ENCODE measurements at regions not wholly inside any gene's neighbourhood (a gene's known extent, or its start where the extent isn't known, plus 50 kb on each side); places are given as distances from the start of the nearest gene placed in this dataset.
"Not testable (repeated sequence)": the region's sequence is repeated elsewhere in the genome, so short reads cannot be mapped to it uniquely, and the experiment has no call there.

- CTCF ChIA-PET; H3K4me1 ChIP-seq (ENCODE audit: control insufficient read depth, extremely low read depth, insufficient read depth, low read length); H3K36me3 ChIP-seq (ENCODE audit: control insufficient read depth in 2 of 2, extremely low read depth in 1 of 2, insufficient read depth in 2 of 2, low read length in 2 of 2); POLR2A ChIA-PET; H3K9ac ChIP-seq (replicated peaks; ENCODE audit: extremely low read depth, insufficient read depth, low read length); H3K27ac ChIP-seq (ENCODE audit: insufficient read depth, low read depth, low read length); H3K27me3 ChIP-seq (ENCODE audit: control insufficient read depth in 2 of 2, insufficient read depth in 2 of 2, low read length in 2 of 2); BruUV-seq (replicated peaks); FAIRE-seq; intact Hi-C loops (cut with micrococcal nuclease); H4K20me1 ChIP-seq (replicated peaks; ENCODE audit: control insufficient read depth, extremely low read depth, insufficient read depth, low read length); H3K4me3 ChIP-seq (replicated peaks in 1 of 3; ENCODE audit: insufficient read depth in 1 of 3, low read depth in 1 of 3, low read length in 3 of 3); H2AFZ ChIP-seq (ENCODE audit: low read depth, low read length); dilution Hi-C loops (cut with MboI; ENCODE audit: extremely low pct_ligation_motif_present, low sequenced_read_pairs); DNase-seq (ENCODE audit: low read depth, low spot score); H3K9me3 ChIP-seq (replicated peaks; ENCODE audit: control insufficient read depth, insufficient read depth, low read length); H3K79me2 ChIP-seq (ENCODE audit: control insufficient read depth, insufficient read depth, low read length); H3K9me1 ChIP-seq (replicated peaks; ENCODE audit: control insufficient read depth, extremely low read depth, insufficient read depth, low read length); H3K4me2 ChIP-seq (ENCODE audit: insufficient read depth, low read length): not testable (repeated sequence)
Measured at GRCh38 chr2:131833367-131834202, 305.9 kb downstream of the CCDC74A start.

DNA sequence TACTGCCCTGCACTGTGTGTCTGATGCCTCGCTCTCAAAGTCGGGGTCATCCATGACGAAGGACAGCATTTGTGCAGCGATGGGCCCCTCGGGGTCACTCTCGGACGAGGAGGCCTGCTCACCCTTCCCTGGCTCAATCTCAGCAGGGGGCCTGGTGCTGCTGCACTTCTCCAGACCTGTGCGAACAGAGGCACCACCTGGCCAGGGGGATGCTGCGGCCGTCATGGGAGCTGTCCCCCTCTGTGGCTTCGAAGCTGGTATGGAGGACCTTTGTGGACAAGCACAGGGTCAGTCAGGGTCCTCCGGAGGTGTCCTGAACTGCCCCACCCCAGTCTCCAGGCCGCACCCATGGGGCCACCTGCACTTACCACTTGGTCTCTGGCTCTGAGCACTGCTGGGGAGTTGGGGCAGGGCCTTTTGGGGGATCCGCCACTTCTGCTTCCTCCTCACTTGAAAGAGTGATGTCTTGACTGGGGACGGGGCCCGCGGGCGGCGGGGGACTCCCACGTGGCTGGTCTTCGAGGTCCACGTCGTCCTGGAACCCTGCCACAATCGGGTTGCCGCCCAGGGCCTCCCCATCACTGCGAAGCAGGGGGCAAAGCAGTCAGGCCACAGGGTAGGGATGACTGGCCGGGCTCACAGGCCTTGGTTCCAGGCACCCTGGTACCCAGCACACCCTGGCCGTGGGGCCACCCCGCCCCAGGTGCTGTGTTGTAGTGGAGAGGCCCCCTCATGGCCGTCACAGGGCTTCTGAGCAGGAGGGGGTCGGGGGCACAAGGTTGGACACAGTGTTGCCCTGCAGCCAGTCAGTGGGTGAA lies 306.7 kb downstream of the CCDC74A start:
- H3K27me3 ChIP-seq (ENCODE audit: control insufficient read depth in 2 of 2, insufficient read depth in 2 of 2, low read length in 2 of 2); H3K9me3 ChIP-seq (replicated peaks; ENCODE audit: control insufficient read depth, insufficient read depth, low read length); BruUV-seq (replicated peaks); DNase-seq (ENCODE audit: low read depth, low spot score); H2AFZ ChIP-seq (ENCODE audit: low read depth, low read length); H4K20me1 ChIP-seq (replicated peaks; ENCODE audit: control insufficient read depth, extremely low read depth, insufficient read depth, low read length); H3K9me1 ChIP-seq (replicated peaks; ENCODE audit: control insufficient read depth, extremely low read depth, insufficient read depth, low read length); CTCF ChIA-PET; H3K9ac ChIP-seq (replicated peaks; ENCODE audit: extremely low read depth, insufficient read depth, low read length); POLR2A ChIA-PET; H3K79me2 ChIP-seq (ENCODE audit: control insufficient read depth, insufficient read depth, low read length); H3K4me2 ChIP-seq (ENCODE audit: insufficient read depth, low read length); H3K36me3 ChIP-seq (ENCODE audit: control insufficient read depth in 2 of 2, extremely low read depth in 1 of 2, insufficient read depth in 2 of 2, low read length in 2 of 2); FAIRE-seq; dilution Hi-C loops (cut with MboI; ENCODE audit: extremely low pct_ligation_motif_present, low sequenced_read_pairs); H3K4me3 ChIP-seq (replicated peaks in 1 of 3; ENCODE audit: insufficient read depth in 1 of 3, low read depth in 1 of 3, low read length in 3 of 3); intact Hi-C loops (cut with micrococcal nuclease); H3K4me1 ChIP-seq (ENCODE audit: control insufficient read depth, extremely low read depth, insufficient read depth, low read length); H3K27ac ChIP-seq (ENCODE audit: insufficient read depth, low read depth, low read length): not testable (repeated sequence)

DNA sequence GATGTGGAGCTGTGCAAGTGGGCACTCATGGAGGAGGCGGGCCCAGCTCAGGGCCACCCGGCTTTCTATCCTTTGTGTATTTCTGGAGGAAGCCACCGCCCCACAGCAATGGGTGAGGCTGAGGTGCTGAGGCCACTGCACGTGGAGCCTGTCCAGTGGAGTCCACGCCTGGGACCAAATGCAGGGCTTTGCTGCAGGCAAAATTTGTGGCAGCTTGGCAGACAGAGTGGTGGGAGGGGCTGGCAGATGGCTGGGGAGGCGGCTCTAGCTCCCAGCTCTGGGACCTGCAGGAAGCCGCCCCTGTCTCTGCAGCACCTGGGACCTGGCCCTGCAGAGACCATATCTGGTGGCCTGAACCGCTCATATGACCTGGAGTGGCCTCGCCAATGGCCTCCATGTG lies 307.3 kb downstream of the CCDC74A start:
- H3K27ac ChIP-seq (ENCODE audit: insufficient read depth, low read depth, low read length); H4K20me1 ChIP-seq (replicated peaks; ENCODE audit: control insufficient read depth, extremely low read depth, insufficient read depth, low read length); CTCF ChIA-PET; H3K79me2 ChIP-seq (ENCODE audit: control insufficient read depth, insufficient read depth, low read length); DNase-seq (ENCODE audit: low read depth, low spot score); H2AFZ ChIP-seq (ENCODE audit: low read depth, low read length); H3K4me2 ChIP-seq (ENCODE audit: insufficient read depth, low read length); H3K36me3 ChIP-seq (ENCODE audit: control insufficient read depth in 2 of 2, extremely low read depth in 1 of 2, insufficient read depth in 2 of 2, low read length in 2 of 2); H3K9me1 ChIP-seq (replicated peaks; ENCODE audit: control insufficient read depth, extremely low read depth, insufficient read depth, low read length); POLR2A ChIA-PET; H3K9ac ChIP-seq (replicated peaks; ENCODE audit: extremely low read depth, insufficient read depth, low read length); H3K9me3 ChIP-seq (replicated peaks; ENCODE audit: control insufficient read depth, insufficient read depth, low read length); dilution Hi-C loops (cut with MboI; ENCODE audit: extremely low pct_ligation_motif_present, low sequenced_read_pairs); H3K27me3 ChIP-seq (ENCODE audit: control insufficient read depth in 2 of 2, insufficient read depth in 2 of 2, low read length in 2 of 2); intact Hi-C loops (cut with micrococcal nuclease); BruUV-seq (replicated peaks); H3K4me1 ChIP-seq (ENCODE audit: control insufficient read depth, extremely low read depth, insufficient read depth, low read length); FAIRE-seq; H3K4me3 ChIP-seq (replicated peaks in 1 of 3; ENCODE audit: insufficient read depth in 1 of 3, low read depth in 1 of 3, low read length in 3 of 3): not testable (repeated sequence)
